Breast epithelium (tissue), 4 donors: ENCODE measurements at regions not wholly inside any gene's neighbourhood (a gene's known extent, or its start where the extent isn't known, plus 50 kb on each side); places are given as distances from the start of the nearest gene placed in this dataset.

ENCODE experiments used
- DNase-seq, 2 donors: peaks; one replicate each; pipeline ENCODE4 v3.0.0-alpha.2; 2019; ENCODE audit warnings: low spot score in 2 of 2
- H3K27ac ChIP-seq, 2 donors: fragments of 200-600 bp; sonication (generic) in 1 of 2; one replicate each; pipeline ENCODE4 v1.5.1; 2016 to 2019; ENCODE audit warnings: mild to moderate bottlenecking in 1 of 2
- H3K27me3 ChIP-seq, 2 donors: fragments of 200-600 bp; sonication (generic) in 1 of 2; one replicate each; pipeline versions ENCODE4 v1.5.1 to v1.6.0; 2017 to 2019; ENCODE audit warnings: control low read depth in 1 of 2, mild to moderate bottlenecking in 1 of 2
- H3K36me3 ChIP-seq: fragments of 200-600 bp; one replicate; pipeline ENCODE4 v1.5.1; 2019
- H3K4me1 ChIP-seq, 2 donors: fragments of 200-600 bp; sonication (generic); one replicate each; pipeline ENCODE4 v1.5.1; 2016 to 2019; ENCODE audit warnings: control low read depth in 1 of 2
- H3K4me3 ChIP-seq, 3 donors: fragments of 200-600 bp; sonication (generic); 1 replicate in 2 of 3; 2 replicates in 1 of 3; pipeline ENCODE4 v1.5.1; 2016 to 2019; ENCODE audit warnings: mild to moderate bottlenecking in 3 of 3, moderate library complexity in 2 of 3
- H3K9me3 ChIP-seq, 2 donors: fragments of 200-600 bp; sonication (generic) in 1 of 2; one replicate each; pipeline ENCODE4 v1.5.1; 2016 to 2019; ENCODE audit warnings: control low read depth in 1 of 2
- POLR2A ChIP-seq: fragments of 450-650 bp; IDR thresholded peaks from one replicate; pipeline ENCODE4 v1.6.1; 2016; ENCODE audit warnings: antibody characterized with exemption, mild to moderate bottlenecking, moderate library complexity
- POLR2AphosphoS5 ChIP-seq, 3 donors: sonication (generic); formaldehyde crosslinking; IDR thresholded peaks; one replicate each; pipeline ENCODE4 v1.6.1; 2017; ENCODE audit warnings: antibody characterized with exemption in 3 of 3
- intact Hi-C: fragments of 100-400 bp; cut with DNase I; formaldehyde crosslinking; loops from one replicate; pipeline ENCODE4 v1.15.1; 2023; ENCODE audit warnings: low total_unique reads
- TF ChIP-seq, protein P1 (sequence below), 3 donors: fragments of 450-650 bp; IDR thresholded peaks; one replicate each; pipeline ENCODE4 v1.5.1; 2016 to 2017; ENCODE audit warnings: antibody characterized with exemption in 3 of 3, mild to moderate bottlenecking in 3 of 3, moderate library complexity in 3 of 3

DNA sequence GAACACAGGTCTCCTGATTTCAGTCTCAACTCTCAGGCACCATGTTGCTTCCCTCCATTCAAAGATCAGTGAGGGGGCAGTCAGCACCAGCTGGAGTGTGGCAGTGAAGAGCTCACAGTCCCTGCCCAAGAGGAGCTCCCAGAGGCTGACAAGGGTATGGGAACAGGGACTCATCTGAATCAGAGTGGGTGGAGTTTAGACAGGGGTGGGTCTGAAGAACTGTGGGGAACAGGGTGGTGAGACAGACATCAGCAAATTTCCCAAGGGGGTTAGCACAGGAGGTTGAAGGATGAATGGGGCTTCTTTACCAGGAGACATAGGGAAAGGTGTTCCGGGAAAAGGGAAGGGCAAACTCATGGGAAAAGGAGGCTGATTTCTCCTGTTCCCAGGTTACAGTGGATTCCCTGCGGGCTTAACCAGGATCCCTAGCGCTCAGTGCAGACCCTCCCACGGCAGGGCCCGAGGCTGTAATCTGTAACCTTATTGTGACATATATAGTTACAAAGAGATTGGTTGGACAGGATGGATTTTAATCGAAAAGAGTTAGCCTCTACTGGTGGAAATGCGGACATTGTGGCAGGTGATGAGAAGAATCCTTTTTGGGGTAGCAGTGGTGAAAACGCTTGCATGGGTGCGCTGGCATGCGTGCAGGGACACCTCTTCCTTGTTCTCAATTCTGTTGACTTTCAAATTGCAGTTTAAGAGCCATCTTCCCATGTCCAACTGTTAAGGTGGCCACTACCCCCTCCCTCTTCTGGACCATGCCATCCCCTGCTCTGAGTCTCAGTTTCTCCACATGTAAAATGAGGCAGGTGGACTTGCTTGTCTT is 160.3 kb downstream of the SMAD6 start:
- no peak for TF ChIP-seq POLR2A
- TF ChIP-seq, protein P1, sequence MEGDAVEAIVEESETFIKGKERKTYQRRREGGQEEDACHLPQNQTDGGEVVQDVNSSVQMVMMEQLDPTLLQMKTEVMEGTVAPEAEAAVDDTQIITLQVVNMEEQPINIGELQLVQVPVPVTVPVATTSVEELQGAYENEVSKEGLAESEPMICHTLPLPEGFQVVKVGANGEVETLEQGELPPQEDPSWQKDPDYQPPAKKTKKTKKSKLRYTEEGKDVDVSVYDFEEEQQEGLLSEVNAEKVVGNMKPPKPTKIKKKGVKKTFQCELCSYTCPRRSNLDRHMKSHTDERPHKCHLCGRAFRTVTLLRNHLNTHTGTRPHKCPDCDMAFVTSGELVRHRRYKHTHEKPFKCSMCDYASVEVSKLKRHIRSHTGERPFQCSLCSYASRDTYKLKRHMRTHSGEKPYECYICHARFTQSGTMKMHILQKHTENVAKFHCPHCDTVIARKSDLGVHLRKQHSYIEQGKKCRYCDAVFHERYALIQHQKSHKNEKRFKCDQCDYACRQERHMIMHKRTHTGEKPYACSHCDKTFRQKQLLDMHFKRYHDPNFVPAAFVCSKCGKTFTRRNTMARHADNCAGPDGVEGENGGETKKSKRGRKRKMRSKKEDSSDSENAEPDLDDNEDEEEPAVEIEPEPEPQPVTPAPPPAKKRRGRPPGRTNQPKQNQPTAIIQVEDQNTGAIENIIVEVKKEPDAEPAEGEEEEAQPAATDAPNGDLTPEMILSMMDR (IDR thresholded peaks at IDR 0.05), result no peak
- no peak for TF ChIP-seq POLR2AphosphoS5 (IDR thresholded peaks at IDR 0.05)
- Histone ChIP-seq H3K4me1 (no peaks in the 10 kb centered on the region), H3K27ac (no peak overlapping the region), H3K9me3 (no peaks in the 10 kb centered on the region), H3K36me3 (no peaks in the 10 kb centered on the region), H3K4me3 (no peak overlapping the region), H3K27me3 (no peaks in the 10 kb centered on the region)
- peak in 1 of 2 donors; percentile 14 for DNase-seq
- intact Hi-C loops, result no loop called here

DNA sequence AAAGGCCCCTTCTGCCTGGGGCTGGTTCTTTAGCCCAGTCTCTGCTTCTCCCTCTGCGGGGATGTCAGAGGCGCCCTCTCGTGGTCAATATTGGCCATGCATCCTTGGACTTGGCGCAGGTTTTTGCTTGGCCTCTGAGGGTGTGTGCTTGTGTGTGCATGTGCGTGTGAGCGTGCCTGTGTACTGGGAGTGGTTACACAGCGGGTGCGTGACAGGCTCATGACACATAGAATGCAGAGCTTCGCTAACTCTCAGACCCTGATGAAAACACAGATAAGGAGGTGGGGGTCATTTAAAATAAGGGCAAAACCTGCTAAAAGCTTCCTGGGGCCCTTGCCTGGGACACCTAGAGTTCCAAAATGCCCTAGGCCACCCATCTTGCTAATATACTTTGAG is 160.9 kb downstream of the SMAD6 start:
- no peaks in the 10 kb centered on the region for H3K4me1 ChIP-seq
- intact Hi-C loops, result no loop called here
- TF ChIP-seq, protein P1 (IDR thresholded peaks at IDR 0.05), result peak; percentile 75 to 86 (median 82)
- TF ChIP-seq POLR2AphosphoS5 (IDR thresholded peaks at IDR 0.05), result no peak
- no peak for TF ChIP-seq POLR2A
- H3K27ac ChIP-seq, result no peak overlapping the region
- no peaks in the 10 kb centered on the region for H3K27me3 ChIP-seq
- no peaks in the 10 kb centered on the region for H3K36me3 ChIP-seq
- no peaks in the 10 kb centered on the region for H3K9me3 ChIP-seq
- H3K4me3 ChIP-seq, result peak overlapping the region in 1 of 3 donors; percentile 15
- peak; percentile 64 to 82 for DNase-seq

DNA sequence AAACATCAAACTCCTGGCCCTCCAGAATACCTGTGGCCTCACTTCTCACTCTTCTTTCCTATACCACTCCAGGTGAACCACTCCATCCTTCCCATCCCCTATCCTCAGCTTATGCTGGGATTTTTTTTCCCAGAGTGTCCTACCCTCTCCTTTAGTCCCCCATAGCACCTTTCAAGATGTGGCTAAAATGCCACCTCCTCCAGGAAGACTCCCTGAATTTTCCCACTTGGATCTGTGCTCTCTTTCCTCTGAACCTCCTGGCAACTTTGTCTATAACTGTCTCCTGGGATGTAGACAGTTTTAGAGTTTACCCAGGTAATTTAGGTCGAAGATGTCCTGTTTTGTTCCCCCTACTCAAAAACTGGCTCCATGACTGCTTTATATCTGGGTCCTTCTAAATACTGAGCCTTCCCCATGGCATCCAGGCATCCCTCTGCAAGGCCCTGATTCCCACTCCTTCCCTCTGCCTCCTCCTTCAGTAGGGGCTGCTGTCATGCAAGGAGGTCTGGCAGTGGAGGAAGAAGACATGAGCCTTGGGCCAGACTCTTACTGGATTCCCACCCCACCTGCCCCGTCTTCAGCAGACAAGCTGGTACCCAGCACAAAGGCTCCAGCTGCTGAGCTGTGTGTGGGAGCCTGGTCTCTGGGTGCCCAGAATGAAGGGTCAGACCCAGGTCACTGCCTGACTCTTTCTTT is 161.5 kb downstream of the SMAD6 start:
- H3K27me3 ChIP-seq, result no peaks in the 10 kb centered on the region
- H3K27ac ChIP-seq, result no peak overlapping the region
- H3K9me3 ChIP-seq, result no peaks in the 10 kb centered on the region
- H3K4me3 ChIP-seq, result no peak overlapping the region
- DNase-seq, result peak in 1 of 2 donors; percentile 14
- intact Hi-C loops, result no loop called here
- TF ChIP-seq, protein P1 (IDR thresholded peaks at IDR 0.05), result no peak
- no peak for TF ChIP-seq POLR2AphosphoS5 (IDR thresholded peaks at IDR 0.05)
- no peak for TF ChIP-seq POLR2A
- no peaks in the 10 kb centered on the region for H3K36me3 ChIP-seq
- no peaks in the 10 kb centered on the region for H3K4me1 ChIP-seq

DNA sequence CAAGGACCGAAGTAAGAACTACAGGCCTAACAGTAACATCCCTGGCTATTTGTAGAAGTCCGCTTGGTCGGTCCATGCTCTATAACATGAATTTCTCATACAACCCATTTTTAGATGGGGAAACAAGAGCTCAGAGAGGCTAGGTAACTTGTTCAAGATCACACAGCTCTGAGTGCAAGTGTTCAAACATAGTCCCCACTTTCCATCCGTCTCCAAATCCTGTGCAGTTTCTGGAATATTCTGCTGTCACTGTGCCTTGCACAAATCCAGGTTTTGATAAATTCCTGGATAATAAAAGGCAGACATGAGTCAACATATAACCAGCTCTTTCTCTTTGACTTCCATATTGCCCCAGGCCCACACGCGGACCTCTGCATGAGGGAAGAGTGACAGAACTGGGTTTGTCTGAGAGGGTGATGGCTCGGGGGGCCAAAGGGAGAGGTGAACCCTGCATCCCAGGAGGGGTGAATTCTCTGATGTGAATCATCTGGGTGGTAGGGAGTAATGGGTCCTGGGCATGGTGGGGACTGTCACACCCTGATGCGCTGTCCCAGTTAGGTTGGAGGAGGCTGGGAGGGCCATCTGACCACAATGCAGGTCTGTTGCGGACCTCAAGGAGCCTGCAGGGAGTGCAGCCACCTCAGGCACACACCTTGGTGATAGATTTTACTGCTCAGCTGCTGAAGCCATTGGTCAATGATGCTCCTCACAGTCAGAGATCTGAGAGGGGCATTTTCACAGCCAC is 162.2 kb downstream of the SMAD6 start:
- H3K4me1 ChIP-seq, result no peaks in the 10 kb centered on the region
- H3K27ac ChIP-seq, result no peak overlapping the region
- intact Hi-C loops, result no loop called here
- DNase-seq, result peak in 1 of 2 donors; percentile 17
- H3K4me3 ChIP-seq, result no peak overlapping the region
- no peaks in the 10 kb centered on the region for H3K9me3 ChIP-seq
- TF ChIP-seq POLR2AphosphoS5 (IDR thresholded peaks at IDR 0.05), result no peak
- TF ChIP-seq, protein P1 (IDR thresholded peaks at IDR 0.05), result no peak
- TF ChIP-seq POLR2A, result no peak
- no peaks in the 10 kb centered on the region for H3K27me3 ChIP-seq
- no peaks in the 10 kb centered on the region for H3K36me3 ChIP-seq
